Activated CD4-positive, alpha-beta T cell treated with anti-CD3 and anti-CD28 coated beads for 36 hours (primary cell): ENCODE measurements at regions not wholly inside any gene's neighbourhood (a gene's known extent, or its start where the extent isn't known, plus 50 kb on each side); places are given as distances from the start of the nearest gene placed in this dataset.

Experiments
- ATAC-seq: fragments of 200-7000 bp; cut with Tn5 transposase; one replicate; pipeline ENCODE4 v1.10.0; 2021; ENCODE audit warnings: mild to moderate bottlenecking, moderate library complexity
- CTCF ChIA-PET: fragments of 350-600 bp; sonication (Branson Sonifier 250); formaldehyde crosslinking; loops from one replicate; lab custom pipeline; 2021; ENCODE audit warnings: antibody characterized with exemption; lab: Charles Lee
- POLR2A ChIA-PET: fragments of 350-600 bp; sonication (Branson Sonifier 250); formaldehyde crosslinking; loops from one replicate; lab custom pipeline; 2021; ENCODE audit warnings: antibody characterized with exemption, inconsistent platforms; lab: Charles Lee
- DNase-seq: peaks from one replicate; pipeline ENCODE4 v3.0.0-alpha.2; 2020
- H3K27ac Mint-ChIP-seq: one replicate; pipeline ENCODE4 v1.8.0; 2021; ENCODE audit warnings: mixed read lengths
- H3K27me3 Mint-ChIP-seq: one replicate; pipeline ENCODE4 v1.8.0; 2021; ENCODE audit warnings: mixed read lengths
- H3K36me3 Mint-ChIP-seq: one replicate; pipeline ENCODE4 v1.8.0; 2021; ENCODE audit warnings: low read depth, mixed read lengths
- H3K4me1 Mint-ChIP-seq: one replicate; pipeline ENCODE4 v1.8.0; 2021; ENCODE audit warnings: mixed read lengths
- H3K4me3 Mint-ChIP-seq: one replicate; pipeline ENCODE4 v1.8.0; 2021; ENCODE audit warnings: mild to moderate bottlenecking, moderate library complexity, mixed read lengths
- H3K9me3 Mint-ChIP-seq: one replicate; pipeline ENCODE4 v1.8.0; 2021; ENCODE audit warnings: low read depth, mixed read lengths
- intact Hi-C, 2 experiments: fragments of 100-400 bp; cut with DNase I in 1 of 2; cut with micrococcal nuclease in 1 of 2; formaldehyde crosslinking; loops; one replicate each; pipeline versions ENCODE4 v1.14.2 to v1.15.1; 2022 to 2024; cut with DNase I, micrococcal nuclease

GRCh38 chr9:28999057-28999456 is 1425.8 kb upstream of the C9orf72 start:
- no peak for DNase-seq
- Mint-ChIP-seq H3K27me3 (no peaks in the 10 kb centered on the region), H3K4me3 (no peak overlapping the region), H3K36me3 (no peaks in the 10 kb centered on the region), H3K27ac (no peak overlapping the region), H3K9me3 (no peaks in the 10 kb centered on the region), H3K4me1 (no peaks in the 10 kb centered on the region)
- POLR2A ChIA-PET, result no interaction called here
- intact Hi-C loops, result no loop called here
- no peak for ATAC-seq
- CTCF ChIA-PET, result no interaction called here

DNA sequence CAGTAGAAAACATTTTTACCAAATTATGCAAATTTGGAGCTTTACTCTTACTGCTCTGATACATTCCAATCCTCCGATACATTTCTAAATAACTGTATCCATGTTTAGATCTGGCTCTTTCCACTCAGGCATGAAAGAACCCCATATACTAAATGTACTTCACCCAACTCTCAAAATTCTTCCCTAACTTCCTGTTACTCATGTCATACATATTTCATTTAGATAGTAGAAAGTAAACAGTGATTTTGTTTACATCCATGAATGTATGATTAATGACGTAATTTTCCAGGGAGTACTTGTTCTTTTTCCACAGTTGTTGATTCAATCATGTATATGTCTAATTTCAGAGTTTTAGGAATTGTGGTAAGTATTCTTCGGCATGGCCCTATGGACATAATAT is 1426.5 kb upstream of the C9orf72 start:
- intact Hi-C loops, result no loop called here
- ATAC-seq, result no peak
- Mint-ChIP-seq H3K27me3 (no peaks in the 10 kb centered on the region), H3K4me1 (no peaks in the 10 kb centered on the region), H3K4me3 (no peak overlapping the region), H3K9me3 (no peaks in the 10 kb centered on the region), H3K27ac (no peak overlapping the region), H3K36me3 (no peaks in the 10 kb centered on the region)
- CTCF ChIA-PET, result no interaction called here
- POLR2A ChIA-PET, result no interaction called here
- DNase-seq, result no peak

DNA sequence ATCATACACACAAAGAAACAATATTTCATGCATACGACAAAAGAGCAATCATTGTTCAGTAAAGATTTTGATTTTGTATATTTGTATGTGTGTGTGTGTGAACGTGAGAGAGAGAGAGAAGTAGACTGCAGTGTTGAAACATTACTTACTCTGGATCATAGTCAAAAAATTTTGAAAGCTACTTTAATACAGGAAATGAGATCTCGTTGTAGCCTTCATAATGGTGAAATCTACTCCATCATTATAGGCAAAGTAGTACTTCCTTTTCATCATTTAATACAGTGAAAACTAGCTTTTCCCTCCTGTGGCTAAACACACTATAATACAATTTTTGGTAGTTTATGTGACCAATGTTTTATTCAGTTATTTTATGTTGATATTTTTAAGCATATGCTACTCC is 1427.7 kb upstream of the C9orf72 start:
- DNase-seq (no peak), ATAC-seq (no peak)
- no peak overlapping the region for H3K4me3 Mint-ChIP-seq
- no peaks in the 10 kb centered on the region for H3K9me3 Mint-ChIP-seq
- no peaks in the 10 kb centered on the region for H3K27me3 Mint-ChIP-seq
- no peak overlapping the region for H3K27ac Mint-ChIP-seq
- ChIA-PET POLR2A (no interaction called here), CTCF (interaction anchor here (0.6 kb wide), 1 partner anchor 250 kb away, joined by 3 read pairs; no protein-coding TSS in a partner anchor)
- intact Hi-C loops, result no loop called here
- H3K4me1 Mint-ChIP-seq, result no peaks in the 10 kb centered on the region
- no peaks in the 10 kb centered on the region for H3K36me3 Mint-ChIP-seq

- Mint-ChIP-seq H3K36me3 (no peaks in the 10 kb centered on the region), H3K9me3 (peaks cover 5% of the 10 kb centered on the region), H3K4me1 (no peaks in the 10 kb centered on the region), H3K27me3 (no peaks in the 10 kb centered on the region), H3K27ac (no peak overlapping the region), H3K4me3 (no peak overlapping the region)
- DNase-seq, result no peak
- intact Hi-C loops, result no loop called here
- ChIA-PET POLR2A (no interaction called here), CTCF (no interaction called here)
- ATAC-seq, result no peak
Measured at GRCh38 chr9:29004988-29005387, 1431.7 kb upstream of the C9orf72 start.

DNA sequence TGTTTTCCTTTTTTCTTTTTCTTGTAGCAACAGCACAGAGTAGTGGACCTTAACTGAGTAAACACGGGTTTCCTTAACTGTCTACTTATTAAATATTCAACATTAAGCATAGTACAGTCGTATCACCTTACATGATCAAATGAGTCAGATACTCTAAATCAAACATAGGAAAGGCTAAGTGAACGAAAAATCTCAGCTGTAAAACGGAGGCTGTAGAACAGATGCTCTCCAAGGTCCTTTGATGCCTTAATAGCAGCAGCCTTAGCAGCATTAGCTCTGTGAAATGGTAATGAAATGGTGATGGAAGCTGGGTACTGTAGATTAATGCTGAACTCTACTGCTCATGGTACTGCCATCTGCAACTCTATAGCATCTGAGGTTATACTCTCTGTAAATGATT is 1433.3 kb upstream of the C9orf72 start:
- H3K4me3 Mint-ChIP-seq, result no peak overlapping the region
- no peaks in the 10 kb centered on the region for H3K27me3 Mint-ChIP-seq
- POLR2A ChIA-PET, result no interaction called here
- CTCF ChIA-PET, result no interaction called here
- H3K4me1 Mint-ChIP-seq, result no peaks in the 10 kb centered on the region
- H3K9me3 Mint-ChIP-seq, result peaks cover 7% of the 10 kb centered on the region
- ATAC-seq (no peak), DNase-seq (no peak)
- no peaks in the 10 kb centered on the region for H3K36me3 Mint-ChIP-seq
- intact Hi-C loops, result no loop called here
- H3K27ac Mint-ChIP-seq, result no peak overlapping the region

DNA sequence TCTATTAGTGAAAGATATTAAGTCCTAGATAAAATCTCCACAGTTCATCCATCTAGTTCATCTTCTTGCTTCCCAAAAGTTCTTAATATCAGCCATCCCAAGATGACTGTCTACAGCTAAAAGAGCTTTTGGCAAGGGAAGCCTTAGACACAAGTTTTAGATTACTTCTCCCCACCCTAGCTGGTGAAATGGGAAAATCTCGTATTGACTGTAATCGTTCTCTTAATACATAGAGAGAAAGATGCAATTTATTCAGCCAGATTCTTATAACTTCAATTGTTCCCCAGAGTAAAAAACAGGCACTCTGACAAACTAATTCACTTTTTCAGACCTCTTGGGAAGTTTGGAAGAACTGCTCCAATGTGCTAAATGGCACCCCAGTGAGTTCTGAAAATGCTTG is 1439.6 kb upstream of the C9orf72 start:
- H3K27me3 Mint-ChIP-seq, result no peaks in the 10 kb centered on the region
- POLR2A ChIA-PET, result no interaction called here
- no peak for ATAC-seq
- no peaks in the 10 kb centered on the region for H3K36me3 Mint-ChIP-seq
- no peak for DNase-seq
- H3K4me3 Mint-ChIP-seq, result no peak overlapping the region
- no peaks in the 10 kb centered on the region for H3K4me1 Mint-ChIP-seq
- CTCF ChIA-PET, result no interaction called here
- intact Hi-C loops, result no loop called here
- H3K9me3 Mint-ChIP-seq, result peaks cover 5% of the 10 kb centered on the region
- no peak overlapping the region for H3K27ac Mint-ChIP-seq

DNA sequence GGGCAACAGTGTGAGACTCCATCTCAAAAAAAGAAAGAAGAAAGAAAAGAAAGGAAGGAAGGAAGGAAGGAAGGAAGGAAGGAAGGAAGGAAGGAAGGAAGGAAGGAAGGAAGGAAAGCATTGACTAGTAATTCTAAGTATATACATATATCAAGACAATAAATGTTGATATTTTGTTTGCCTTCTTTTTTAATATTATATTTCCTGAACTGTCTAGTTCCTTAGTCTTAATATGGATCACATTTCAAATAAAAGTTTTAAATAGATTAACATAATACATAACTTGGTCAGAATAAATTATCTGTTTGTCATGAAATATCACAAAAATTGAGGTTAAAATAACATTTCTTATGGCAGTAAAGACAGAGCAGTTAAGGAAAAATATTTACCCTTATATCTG is 1448.4 kb upstream of the C9orf72 start:
- POLR2A ChIA-PET, result no interaction called here
- Mint-ChIP-seq H3K27me3 (no peaks in the 10 kb centered on the region), H3K9me3 (peaks cover 5% of the 10 kb centered on the region), H3K4me1 (no peaks in the 10 kb centered on the region), H3K4me3 (no peak overlapping the region), H3K27ac (no peak overlapping the region), H3K36me3 (no peaks in the 10 kb centered on the region)
- CTCF ChIA-PET, result no interaction called here
- ATAC-seq (no peak), DNase-seq (no peak)
- intact Hi-C loops, result no loop called here

DNA sequence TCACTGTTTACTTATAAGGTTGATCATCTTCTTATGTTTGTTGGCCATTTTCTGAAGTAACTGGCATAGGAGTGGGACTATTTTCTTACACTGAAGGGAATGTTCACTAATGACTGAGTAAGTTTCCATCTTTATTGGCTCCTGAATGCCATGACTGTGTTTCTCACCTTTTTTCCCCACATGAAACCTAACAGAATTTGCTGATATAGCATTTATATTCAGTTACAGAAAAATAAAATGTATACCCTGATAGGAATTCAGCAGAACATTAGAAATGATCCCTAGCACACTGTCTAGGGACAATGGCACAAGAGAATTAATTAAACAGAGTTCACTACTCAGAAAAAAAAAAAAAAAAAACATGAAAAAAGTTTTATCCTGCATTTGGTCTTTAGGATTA is 1465.1 kb upstream of the C9orf72 start:
- intact Hi-C loops, result no loop called here
- H3K9me3 Mint-ChIP-seq, result peaks cover 5% of the 10 kb centered on the region
- no peak overlapping the region for H3K27ac Mint-ChIP-seq
- no peaks in the 10 kb centered on the region for H3K4me1 Mint-ChIP-seq
- H3K4me3 Mint-ChIP-seq, result no peak overlapping the region
- CTCF ChIA-PET, result no interaction called here
- no peaks in the 10 kb centered on the region for H3K36me3 Mint-ChIP-seq
- ATAC-seq (no peak), DNase-seq (no peak)
- POLR2A ChIA-PET, result no interaction called here
- H3K27me3 Mint-ChIP-seq, result no peaks in the 10 kb centered on the region

DNA sequence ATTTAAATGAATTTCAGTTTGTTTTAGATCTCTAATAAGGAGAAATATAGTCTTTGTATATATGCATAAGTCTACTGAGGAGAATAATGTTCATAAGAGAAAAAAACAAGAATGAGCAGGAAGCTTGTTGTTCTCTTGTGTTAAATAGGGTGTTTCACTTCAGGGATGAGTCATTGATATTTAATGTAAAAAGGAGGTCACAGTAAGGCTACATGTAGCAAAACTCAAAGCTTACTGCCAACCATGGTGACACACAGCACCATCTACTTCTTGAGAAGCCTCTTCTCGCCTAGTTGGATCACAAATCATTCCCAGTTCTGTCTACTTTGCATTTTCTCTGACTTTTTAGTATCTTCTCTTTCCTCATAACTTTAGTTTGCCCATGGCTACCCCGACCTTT is 1466.0 kb upstream of the C9orf72 start:
- intact Hi-C loops, result no loop called here
- no peaks in the 10 kb centered on the region for H3K27me3 Mint-ChIP-seq
- H3K36me3 Mint-ChIP-seq, result no peaks in the 10 kb centered on the region
- DNase-seq (no peak), ATAC-seq (no peak)
- H3K4me1 Mint-ChIP-seq, result no peaks in the 10 kb centered on the region
- ChIA-PET CTCF (no interaction called here), POLR2A (no interaction called here)
- peaks cover 5% of the 10 kb centered on the region for H3K9me3 Mint-ChIP-seq
- no peak overlapping the region for H3K4me3 Mint-ChIP-seq
- H3K27ac Mint-ChIP-seq, result no peak overlapping the region

DNA sequence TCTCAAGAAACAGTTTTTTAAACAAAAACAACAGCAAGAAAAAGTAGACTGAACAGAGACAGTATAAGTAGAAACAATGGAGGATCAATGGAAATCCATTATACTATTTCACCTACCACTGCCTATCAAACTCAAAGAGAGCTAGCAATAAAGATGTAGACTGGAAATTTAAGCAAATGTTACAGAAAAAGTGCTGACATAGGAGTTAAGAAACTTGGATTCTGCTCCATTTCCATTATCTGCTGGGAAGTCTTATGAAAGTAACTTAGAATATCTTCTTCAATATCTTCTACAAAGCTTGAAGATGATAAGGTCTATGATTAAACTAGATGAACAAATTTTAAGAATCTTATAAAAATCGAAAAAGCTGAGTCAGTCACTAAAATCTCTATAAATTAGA is 1469.8 kb upstream of the C9orf72 start:
- Mint-ChIP-seq H3K4me1 (no peaks in the 10 kb centered on the region), H3K9me3 (peaks cover 14% of the 10 kb centered on the region), H3K4me3 (no peak overlapping the region), H3K27me3 (no peaks in the 10 kb centered on the region), H3K27ac (no peak overlapping the region), H3K36me3 (no peaks in the 10 kb centered on the region)
- DNase-seq (no peak), ATAC-seq (no peak)
- ChIA-PET POLR2A (no interaction called here), CTCF (interaction anchor here (0.8 kb wide), 1 partner anchor 42 kb away, joined by 3 read pairs; no protein-coding TSS in a partner anchor)
- intact Hi-C loops, result no loop called here

DNA sequence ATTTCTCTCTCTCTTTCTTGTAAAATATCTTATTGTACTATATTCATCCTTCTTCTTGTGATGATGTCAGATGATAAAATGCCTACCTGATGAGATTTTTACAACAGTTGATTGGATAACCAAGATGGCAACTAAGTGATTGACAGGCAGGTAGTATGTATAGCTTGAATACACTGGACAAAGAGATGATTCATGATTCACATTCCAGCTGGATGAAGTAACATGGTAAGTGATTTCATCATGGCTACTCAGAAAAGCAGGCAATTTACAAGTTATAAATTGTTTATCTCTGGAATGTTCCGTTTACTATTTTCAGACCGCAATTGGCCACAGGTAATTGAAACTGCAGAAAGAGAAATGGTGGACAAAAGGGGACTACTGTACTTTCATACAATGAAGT is 1471.7 kb upstream of the C9orf72 start:
- intact Hi-C loops, result no loop called here
- DNase-seq (no peak), ATAC-seq (no peak)
- ChIA-PET CTCF (no interaction called here), POLR2A (no interaction called here)
- no peak overlapping the region for H3K4me3 Mint-ChIP-seq
- no peaks in the 10 kb centered on the region for H3K4me1 Mint-ChIP-seq
- H3K9me3 Mint-ChIP-seq, result peaks cover 16% of the 10 kb centered on the region
- no peaks in the 10 kb centered on the region for H3K36me3 Mint-ChIP-seq
- H3K27me3 Mint-ChIP-seq, result no peaks in the 10 kb centered on the region
- H3K27ac Mint-ChIP-seq, result no peak overlapping the region

- Mint-ChIP-seq H3K4me1 (no peaks in the 10 kb centered on the region), H3K9me3 (peaks cover 3% of the 10 kb centered on the region), H3K27me3 (no peaks in the 10 kb centered on the region), H3K27ac (no peak overlapping the region), H3K36me3 (no peaks in the 10 kb centered on the region), H3K4me3 (no peak overlapping the region)
- ChIA-PET CTCF (no interaction called here), POLR2A (no interaction called here)
- no peak for DNase-seq
- ATAC-seq, result no peak
- intact Hi-C loops, result no loop called here
Measured at GRCh38 chr9:29060041-29060440, 1486.8 kb upstream of the C9orf72 start.

DNA sequence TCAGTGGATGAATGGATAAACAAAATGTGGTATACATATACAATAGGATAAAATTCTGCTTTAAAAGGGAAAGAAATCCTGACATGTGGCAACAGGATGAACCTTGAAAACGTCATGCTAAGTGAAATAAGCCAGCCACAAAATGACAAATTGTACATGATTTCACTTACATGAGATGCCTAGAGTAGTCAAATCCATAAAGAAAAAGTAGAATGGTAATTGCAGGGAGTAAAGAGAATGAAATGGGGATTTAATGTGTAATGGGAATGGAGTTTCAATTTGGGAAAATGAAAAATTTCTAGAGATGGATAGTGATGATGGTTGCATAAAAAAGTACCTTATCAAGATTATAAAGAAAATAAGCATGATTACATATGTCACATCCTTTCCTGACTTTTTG is 1489.2 kb upstream of the C9orf72 start:
- ChIA-PET POLR2A (no interaction called here), CTCF (no interaction called here)
- Mint-ChIP-seq H3K4me1 (no peaks in the 10 kb centered on the region), H3K9me3 (no peaks in the 10 kb centered on the region), H3K27me3 (no peaks in the 10 kb centered on the region), H3K4me3 (no peak overlapping the region), H3K27ac (no peak overlapping the region), H3K36me3 (no peaks in the 10 kb centered on the region)
- DNase-seq (no peak), ATAC-seq (no peak)
- intact Hi-C loops, result no loop called here
